ENCODE measurements at regions not wholly inside any gene's neighbourhood (a gene's known extent, or its start where the extent isn't known, plus 50 kb on each side); places are given as distances from the start of the nearest gene placed in this dataset.

DNA sequence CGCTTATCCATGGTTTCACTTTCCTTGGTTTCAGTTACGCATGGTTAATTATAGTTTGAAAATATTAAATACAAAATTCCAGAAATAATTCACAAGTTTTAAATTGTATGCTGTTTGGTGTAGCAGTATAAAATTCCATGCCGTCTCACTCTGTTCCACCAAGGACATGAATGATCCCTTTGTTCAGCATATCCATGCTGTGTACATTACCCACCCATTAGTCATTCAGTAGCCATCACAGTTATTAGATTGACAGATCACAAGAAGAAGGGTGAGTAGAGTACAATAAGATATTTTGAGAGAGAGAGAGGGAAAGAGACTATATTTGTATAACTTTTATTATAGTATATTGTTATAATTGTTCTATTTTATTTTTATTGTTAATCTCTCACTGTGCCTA is 535.5 kb downstream of the SQOR start:
- no peak for TF ChIP-seq POLR2A (IDR thresholded peaks at IDR 0.05)
- TF ChIP-seq, protein P1, sequence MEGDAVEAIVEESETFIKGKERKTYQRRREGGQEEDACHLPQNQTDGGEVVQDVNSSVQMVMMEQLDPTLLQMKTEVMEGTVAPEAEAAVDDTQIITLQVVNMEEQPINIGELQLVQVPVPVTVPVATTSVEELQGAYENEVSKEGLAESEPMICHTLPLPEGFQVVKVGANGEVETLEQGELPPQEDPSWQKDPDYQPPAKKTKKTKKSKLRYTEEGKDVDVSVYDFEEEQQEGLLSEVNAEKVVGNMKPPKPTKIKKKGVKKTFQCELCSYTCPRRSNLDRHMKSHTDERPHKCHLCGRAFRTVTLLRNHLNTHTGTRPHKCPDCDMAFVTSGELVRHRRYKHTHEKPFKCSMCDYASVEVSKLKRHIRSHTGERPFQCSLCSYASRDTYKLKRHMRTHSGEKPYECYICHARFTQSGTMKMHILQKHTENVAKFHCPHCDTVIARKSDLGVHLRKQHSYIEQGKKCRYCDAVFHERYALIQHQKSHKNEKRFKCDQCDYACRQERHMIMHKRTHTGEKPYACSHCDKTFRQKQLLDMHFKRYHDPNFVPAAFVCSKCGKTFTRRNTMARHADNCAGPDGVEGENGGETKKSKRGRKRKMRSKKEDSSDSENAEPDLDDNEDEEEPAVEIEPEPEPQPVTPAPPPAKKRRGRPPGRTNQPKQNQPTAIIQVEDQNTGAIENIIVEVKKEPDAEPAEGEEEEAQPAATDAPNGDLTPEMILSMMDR (IDR thresholded peaks at IDR 0.05): no peak
- DNase-seq (ENCODE audit: low spot score in 2 of 2): no peak
- H3K4me3 ChIP-seq (ENCODE audit: low read depth, poor library complexity, severe bottlenecking): no peak overlapping the region
- WGBS, 2 donors: 90% methylated on average over 3 of the region's 3 CpGs
- intact Hi-C loops (cut with DNase I; ENCODE audit: low total_unique reads): no loop called here

DNA sequence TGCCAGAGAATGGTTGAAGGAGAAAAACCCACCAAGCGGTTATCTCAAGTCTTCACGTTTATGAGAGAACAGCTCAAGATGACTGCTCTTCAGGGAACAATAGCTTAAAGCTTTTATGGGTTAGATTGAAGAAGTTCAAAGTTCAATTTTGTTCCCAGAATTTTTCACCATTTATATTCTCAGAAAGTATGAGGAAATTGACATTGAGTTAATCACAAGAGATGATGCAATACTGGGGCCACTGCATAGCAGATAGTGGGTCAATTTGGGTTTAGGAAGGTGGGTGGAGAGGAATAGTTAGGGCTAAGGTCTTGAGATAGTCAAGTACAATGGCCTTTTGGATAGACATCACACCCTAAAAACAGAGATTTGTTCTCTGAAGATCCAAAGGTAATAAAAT is 539.3 kb downstream of the SQOR start:
- no peak for TF ChIP-seq POLR2A (IDR thresholded peaks at IDR 0.05)
- DNase-seq (ENCODE audit: low spot score in 2 of 2): no peak
- WGBS, 2 donors: 85 to 88% methylated on average over 2 of the region's 2 CpGs
- no peak overlapping the region for H3K4me3 ChIP-seq (ENCODE audit: low read depth, poor library complexity, severe bottlenecking)
- intact Hi-C loops (cut with DNase I; ENCODE audit: low total_unique reads): no loop called here

DNA sequence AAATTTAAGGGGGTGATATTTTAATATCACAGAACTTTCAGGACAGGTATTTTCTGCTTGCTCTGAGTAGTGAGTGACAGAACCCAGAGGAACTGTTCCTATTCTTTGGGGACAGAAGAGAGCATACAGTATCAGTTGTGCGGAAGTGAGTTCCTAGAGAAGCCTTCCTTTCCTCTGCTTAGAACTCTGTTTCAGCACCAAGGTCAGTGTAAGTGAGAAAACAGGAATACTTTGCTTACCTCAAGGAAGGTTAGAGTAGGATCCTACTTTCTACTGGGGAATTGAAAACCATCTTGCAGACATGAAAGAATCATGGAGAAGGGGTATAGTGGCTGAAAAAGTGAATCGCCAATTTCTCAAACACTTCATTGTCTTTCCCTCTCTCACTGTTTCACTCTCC is 542.4 kb downstream of the SQOR start:
- intact Hi-C loops (cut with DNase I; ENCODE audit: low total_unique reads): no loop called here
- no peak for TF ChIP-seq POLR2A (IDR thresholded peaks at IDR 0.05)
- TF ChIP-seq, protein P1 (IDR thresholded peaks at IDR 0.05): no peak
- no peak for DNase-seq (ENCODE audit: low spot score in 2 of 2)
- no peak overlapping the region for H3K4me3 ChIP-seq (ENCODE audit: low read depth, poor library complexity, severe bottlenecking)
- WGBS, 2 donors: 89 to 90% methylated on average over 2 of the region's 2 CpGs

- no peak for DNase-seq (ENCODE audit: low spot score in 2 of 2)
- intact Hi-C loops (cut with DNase I; ENCODE audit: low total_unique reads): no loop called here
- H3K4me3 ChIP-seq (ENCODE audit: low read depth, poor library complexity, severe bottlenecking): no peak overlapping the region
- 87 to 97% methylated on average over 1 of the region's 1 CpG for WGBS, 2 donors
- TF ChIP-seq POLR2A (IDR thresholded peaks at IDR 0.05): no peak
- TF ChIP-seq, protein P1 (IDR thresholded peaks at IDR 0.05): no peak
Observed at GRCh38 chr15:46178138-46178537, 543.3 kb downstream of the SQOR start.

DNA sequence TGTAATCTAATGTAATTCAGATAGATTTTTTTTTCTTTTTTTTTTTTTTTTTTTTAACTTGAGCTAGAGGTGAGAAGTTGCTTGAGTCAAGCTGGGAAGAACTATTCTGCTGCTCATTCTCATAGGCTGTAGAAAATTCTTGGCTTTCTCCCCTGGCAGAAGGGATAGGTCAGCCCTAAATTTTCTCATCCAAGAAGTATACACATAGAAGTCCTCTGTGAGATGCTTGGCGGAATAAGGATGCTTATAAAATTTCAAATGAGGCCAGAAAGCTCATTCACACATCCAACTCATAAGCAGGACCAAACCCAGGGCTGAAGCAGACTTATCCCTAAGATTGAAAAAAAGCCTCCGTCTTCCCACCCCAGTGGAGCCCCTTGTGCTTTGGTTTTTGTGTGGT is 572.5 kb downstream of the SQOR start:
- H3K4me3 ChIP-seq (ENCODE audit: low read depth, poor library complexity, severe bottlenecking): no peak overlapping the region
- TF ChIP-seq POLR2A (IDR thresholded peaks at IDR 0.05): no peak
- TF ChIP-seq, protein P1 (IDR thresholded peaks at IDR 0.05): no peak
- no peak for DNase-seq (ENCODE audit: low spot score in 2 of 2)
- intact Hi-C loops (cut with DNase I; ENCODE audit: low total_unique reads): no loop called here
- 82 to 85% methylated on average over 2 of the region's 2 CpGs for WGBS, 2 donors

DNA sequence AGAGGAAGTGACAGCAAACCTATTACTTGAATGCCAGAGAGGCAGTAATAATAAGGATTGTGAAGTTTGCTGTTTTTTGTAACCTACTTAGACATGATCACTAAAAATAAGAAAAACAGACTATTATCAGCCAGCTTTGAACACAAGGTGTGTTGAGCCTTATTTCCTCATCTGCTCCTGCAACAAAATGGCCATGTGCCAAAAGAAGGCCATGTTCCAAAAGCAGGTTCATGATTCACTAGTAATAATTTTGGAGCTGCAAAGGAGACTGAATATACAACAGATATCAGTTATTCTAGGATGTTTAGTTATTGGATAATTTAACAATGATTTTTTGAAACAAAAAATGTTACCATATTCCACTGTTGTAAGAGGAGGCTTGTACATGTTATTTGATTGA is 578.7 kb downstream of the SQOR start:
- no peak overlapping the region for H3K4me3 ChIP-seq (ENCODE audit: low read depth, poor library complexity, severe bottlenecking)
- TF ChIP-seq, protein P1 (IDR thresholded peaks at IDR 0.05): no peak
- TF ChIP-seq POLR2A (IDR thresholded peaks at IDR 0.05): no peak
- intact Hi-C loops (cut with DNase I; ENCODE audit: low total_unique reads): no loop called here
- DNase-seq (ENCODE audit: low spot score in 2 of 2): no peak

All from lower leg skin (tissue), 4 donors.